HG02852 (cell line): ENCODE measurements at regions not wholly inside any gene's neighbourhood (a gene's known extent, or its start where the extent isn't known, plus 50 kb on each side); places are given as distances from the start of the nearest gene placed in this dataset.

Experiments
- ATAC-seq: cut with Tn5 transposase; IDR thresholded peaks from one replicate; pipeline ENCODE4 v1.9.1; 2021; ENCODE audit warnings: mild to moderate bottlenecking, moderate library complexity; ENCODE audit not compliant: unreplicated experiment

DNA sequence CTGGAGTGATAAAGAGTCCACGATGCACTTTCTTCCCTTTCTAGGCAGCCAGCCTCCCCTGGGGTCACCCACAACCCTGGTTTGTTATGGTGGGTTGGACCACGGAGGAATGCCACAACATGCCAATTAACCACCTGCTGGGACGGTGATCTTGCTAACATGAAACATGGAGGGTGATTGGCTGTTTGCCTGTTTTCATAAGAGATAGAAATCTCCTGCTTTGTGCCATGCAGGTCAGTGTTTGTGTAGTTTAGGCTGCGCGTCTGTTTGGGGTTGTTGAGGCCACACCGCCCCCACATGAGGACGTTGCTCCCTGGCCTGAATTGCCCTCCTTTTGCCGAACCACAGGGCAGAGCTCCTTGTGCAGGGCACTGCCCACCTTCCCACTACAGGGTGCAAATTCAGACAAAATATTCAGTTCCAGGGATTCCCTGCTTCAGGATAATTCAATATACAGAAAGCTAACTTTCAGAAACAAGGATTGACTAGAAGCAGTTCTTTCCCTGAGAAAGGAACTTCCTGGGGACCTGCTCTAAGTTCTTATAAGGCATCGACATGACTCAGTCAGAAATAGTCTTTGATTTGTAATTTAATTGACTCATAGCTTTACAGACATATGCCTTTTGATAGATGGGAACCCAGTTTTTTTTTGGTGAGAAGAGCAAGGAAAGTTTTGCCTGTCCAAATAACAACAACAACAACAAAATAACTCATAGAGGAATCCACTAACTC, 427.6 kb downstream of the GADD45G start:
- ATAC-seq = no peak

DNA sequence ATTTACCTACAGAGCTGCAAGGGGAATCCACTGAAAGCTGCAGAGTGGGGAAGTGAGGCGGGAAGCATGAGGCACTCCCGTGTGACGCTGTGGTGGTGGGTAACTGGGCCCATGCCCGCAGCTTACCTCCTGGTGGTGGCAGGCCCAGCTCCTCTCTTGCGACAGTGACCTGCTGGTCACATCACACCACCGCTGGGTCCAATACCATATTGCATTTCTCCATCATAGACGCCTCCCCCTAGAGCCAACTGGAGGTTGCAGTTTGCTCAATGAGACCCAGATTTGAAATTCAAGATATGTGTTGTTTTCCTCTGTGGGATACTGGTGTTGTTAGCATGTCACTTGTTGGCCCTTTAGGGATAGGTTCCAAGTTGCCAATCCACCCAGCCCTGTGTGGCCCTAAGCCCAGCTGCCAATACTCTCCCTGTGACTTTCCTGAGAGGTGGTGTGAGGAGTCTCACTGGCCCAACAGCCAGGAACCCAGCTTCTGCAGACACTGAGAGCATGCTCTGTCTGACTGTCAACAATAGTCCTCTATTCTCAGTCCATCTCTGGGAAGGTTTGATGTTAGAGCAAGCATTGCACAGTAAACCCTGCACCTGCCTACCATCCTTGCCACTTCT, 428.3 kb downstream of the GADD45G start:
- ATAC-seq = no peak

GRCh38 chr9:90034071-90034470, 429.3 kb downstream of the GADD45G start:
- no peak for ATAC-seq

GRCh38 chr9:90035471-90035870, 430.7 kb downstream of the GADD45G start:
- ATAC-seq = no peak

- ATAC-seq = no peak
Measured at GRCh38 chr9:90037146-90037797, 432.5 kb downstream of the GADD45G start.

DNA sequence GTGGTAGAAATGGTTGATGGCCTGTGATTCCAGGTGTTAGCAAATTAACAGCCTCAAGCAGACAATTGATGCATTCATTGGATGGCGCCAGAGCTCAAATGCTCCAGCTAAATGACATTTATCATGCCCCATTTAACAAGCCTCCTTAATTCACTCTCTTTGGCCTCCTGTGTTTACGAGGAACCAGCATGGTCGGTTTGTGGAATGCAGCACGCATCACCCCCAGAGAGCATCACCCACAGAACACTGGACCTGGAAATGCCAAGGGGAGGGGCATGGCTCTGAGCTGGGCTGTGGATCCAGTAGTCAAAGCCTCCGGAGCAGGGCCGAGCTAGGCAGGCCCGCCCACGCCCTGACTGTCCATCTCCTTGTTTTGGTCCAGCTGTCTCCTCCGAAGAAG, 434.0 kb downstream of the GADD45G start:
- no peak for ATAC-seq

GRCh38 chr9:90044263-90044662, 439.5 kb downstream of the GADD45G start:
- no peak for ATAC-seq

DNA sequence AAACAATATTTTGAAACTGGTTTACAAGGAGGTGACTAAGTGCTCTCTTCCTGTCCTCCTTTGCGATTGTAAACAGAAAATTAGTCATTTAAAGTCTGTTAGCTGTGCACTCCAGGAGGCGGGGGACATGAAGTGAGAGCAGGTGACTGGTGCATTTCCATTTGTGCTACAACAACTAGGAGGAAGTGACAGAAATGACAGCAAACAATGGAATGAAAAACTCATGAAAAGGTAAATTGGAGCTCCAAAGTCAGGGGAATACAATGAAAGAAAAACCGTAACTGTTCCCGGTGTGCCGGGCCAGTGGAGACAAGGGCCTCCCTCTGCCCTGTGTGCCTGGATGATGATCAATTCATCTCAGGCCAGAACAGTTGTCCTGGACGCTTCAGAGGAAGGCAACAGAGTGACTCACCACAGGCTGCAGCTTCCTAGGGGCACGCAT, 439.9 kb downstream of the GADD45G start:
- no peak for ATAC-seq

DNA sequence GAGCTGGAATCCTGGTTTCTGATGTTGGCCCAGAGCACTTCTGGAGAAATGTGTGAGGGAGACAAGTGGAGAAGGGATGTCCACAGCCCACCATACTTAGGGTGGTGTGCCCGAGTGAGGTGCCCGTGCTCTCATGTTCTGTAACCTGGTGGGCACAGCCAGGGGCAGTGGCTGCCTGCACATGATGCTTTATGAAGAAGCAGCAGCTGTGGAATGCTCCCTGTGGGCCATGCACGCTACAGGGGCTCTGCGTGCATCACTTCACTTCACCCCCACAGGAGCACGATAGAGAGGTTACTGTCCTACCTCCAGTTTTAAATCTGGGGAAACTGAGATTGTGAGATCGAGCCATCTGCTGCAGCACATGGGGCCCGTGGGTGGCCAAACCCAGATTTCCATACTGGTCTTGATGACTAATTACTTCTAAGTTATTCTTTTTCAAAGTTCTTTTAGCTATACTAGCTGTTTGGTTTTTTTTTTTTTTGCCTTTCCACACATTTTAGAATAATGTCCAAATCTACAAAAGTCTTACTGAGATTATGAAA, 441.6 kb downstream of the GADD45G start:
- no peak for ATAC-seq

- no peak for ATAC-seq
Measured at GRCh38 chr9:90047828-90048227, 443.0 kb downstream of the GADD45G start.

GRCh38 chr9:90052366-90052765, 447.6 kb downstream of the GADD45G start:
- no peak for ATAC-seq

- no peak for ATAC-seq
Measured at GRCh38 chr9:90053027-90053426, 448.2 kb downstream of the GADD45G start.

GRCh38 chr9:90054810-90055209, 450.0 kb downstream of the GADD45G start:
- ATAC-seq = no peak

DNA sequence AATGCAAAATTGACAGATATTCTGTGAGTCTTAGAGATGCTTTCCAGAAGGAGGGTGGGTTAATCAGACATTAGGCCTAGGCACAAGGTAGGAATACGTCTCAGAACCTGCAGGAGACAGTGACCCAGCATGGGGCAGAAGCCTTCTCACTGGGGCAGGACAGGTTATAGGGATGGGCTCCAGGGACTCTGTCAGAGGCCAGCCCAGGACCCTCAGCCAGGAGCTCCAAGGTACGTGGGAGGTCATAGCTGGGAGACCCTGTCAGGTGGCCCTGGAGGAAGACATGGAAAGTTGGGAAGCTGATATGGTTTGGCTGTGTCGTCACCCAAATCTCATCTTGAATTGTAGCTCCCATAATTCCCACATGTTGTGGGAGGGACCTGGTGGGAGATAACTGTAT, 450.4 kb downstream of the GADD45G start:
- ATAC-seq = no peak

GRCh38 chr9:90057361-90057760, 452.5 kb downstream of the GADD45G start:
- no peak for ATAC-seq

- no peak for ATAC-seq
Measured at GRCh38 chr9:90058182-90058763, 453.5 kb downstream of the GADD45G start.

DNA sequence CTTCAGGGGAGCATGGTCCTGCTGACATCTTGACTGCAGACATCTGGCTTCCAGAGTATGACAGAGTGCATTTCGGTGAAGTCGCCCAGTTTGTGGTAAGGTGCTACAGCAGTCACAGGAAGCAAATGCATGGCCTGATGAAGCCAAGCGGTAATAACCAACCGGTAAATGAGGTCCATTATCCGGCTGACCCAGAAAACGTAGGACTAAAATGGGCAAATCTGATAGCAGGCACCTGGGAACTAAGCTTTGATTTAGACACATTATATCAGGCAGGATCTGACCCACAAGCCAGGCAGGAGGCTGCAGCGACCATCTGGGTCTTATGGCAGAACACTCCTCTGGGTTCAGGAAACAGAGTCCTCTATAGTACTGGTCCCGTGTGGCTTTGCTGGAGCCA, 454.6 kb downstream of the GADD45G start:
- no peak for ATAC-seq

DNA sequence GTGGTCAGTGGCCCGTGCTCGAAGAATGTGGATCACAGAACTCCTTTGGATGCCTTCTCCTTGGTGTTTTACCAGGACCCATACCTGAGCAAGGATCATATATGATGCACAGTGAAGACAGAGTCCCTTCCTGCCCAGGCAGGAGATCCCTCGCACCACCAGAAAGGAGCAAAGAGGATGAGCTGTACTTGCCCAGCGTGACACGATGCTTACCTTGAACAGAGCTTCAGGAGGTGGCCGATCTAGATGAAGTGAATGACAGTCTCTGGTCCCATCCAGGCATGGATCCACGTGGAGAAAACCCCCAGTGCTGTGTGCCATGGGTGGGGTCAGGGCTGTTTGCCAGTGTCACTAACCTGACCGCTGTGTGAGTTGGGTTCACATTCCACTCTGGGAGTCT, 455.4 kb downstream of the GADD45G start:
- no peak for ATAC-seq

- no peak for ATAC-seq
Measured at GRCh38 chr9:90061187-90061586, 456.4 kb downstream of the GADD45G start.

DNA sequence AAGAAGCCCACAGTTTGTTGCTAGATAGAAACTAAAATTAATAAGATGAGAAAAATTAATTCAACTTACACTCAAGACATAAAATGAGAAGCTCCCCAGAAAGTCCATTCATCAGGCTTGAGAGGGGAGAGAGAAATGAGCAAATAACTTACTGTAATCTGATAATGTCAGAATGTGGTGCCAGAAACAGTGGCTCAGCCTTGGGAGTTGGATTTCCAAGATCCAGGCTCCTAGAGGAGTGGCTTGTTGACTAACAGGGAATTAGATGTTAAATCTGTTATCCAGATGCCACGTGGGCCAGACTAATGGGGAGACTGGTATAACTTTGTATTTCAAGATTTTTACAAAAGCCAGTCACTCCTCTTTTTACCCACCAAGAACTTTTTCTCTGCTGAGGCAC, 458.2 kb downstream of the GADD45G start:
- ATAC-seq = no peak

DNA sequence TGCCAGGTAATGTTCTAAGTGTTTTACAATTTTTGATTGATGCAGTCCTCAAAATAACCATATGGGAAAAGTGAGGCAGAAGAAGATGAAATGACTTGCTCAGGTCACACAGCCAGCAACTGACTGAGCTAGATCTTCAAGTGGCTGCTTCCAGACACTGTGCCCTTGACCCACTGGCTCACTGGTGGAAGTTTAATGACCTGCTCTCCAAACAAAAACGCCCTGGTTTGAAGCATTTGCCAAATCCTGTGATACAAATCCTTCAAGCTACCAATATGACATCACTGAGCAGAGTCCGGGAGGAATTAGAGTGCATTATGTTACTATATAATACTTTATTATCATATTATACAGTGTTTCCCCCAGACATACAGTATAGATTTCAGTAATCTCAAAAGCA, 459.4 kb downstream of the GADD45G start:
- no peak for ATAC-seq

- no peak for ATAC-seq
Measured at GRCh38 chr9:90064971-90065370, 460.2 kb downstream of the GADD45G start.
